Bronchial epithelial cell (primary cell): ENCODE measurements at regions not wholly inside any gene's neighbourhood (a gene's known extent, or its start where the extent isn't known, plus 50 kb on each side); places are given as distances from the start of the nearest gene placed in this dataset.
A peak's percentile ranks its signal among the peaks of the same experiment; 100 is the strongest.
"Not testable (repeated sequence)": the region's sequence is repeated elsewhere in the genome, so short reads cannot be mapped to it uniquely, and the experiment has no call there.

ENCODE experiments used
- DNase-seq: peaks from one replicate; pipeline ENCODE4 v3.0.0-alpha.2; 2010; ENCODE audit warnings: low read depth
- FAIRE-seq: peaks from 2 replicates; lab custom pipeline; 2011; peaks lifted over from hg19 to GRCh38; lab: Jason Lieb, UNC
- H3K27me3 ChIP-seq: 2 replicates; pipeline ENCODE4 v1.5.1; 2011; ENCODE audit warnings: low read length; ENCODE audit not compliant: control insufficient read depth, insufficient read depth
- H3K36me3 ChIP-seq: 2 replicates; pipeline ENCODE4 v1.5.1; 2011; ENCODE audit warnings: low read length; ENCODE audit not compliant: control insufficient read depth, insufficient read depth
- H3K4me3 ChIP-seq: 2 replicates; pipeline ENCODE4 v1.5.1; 2011; ENCODE audit warnings: mild to moderate bottlenecking, low read depth, low read length, control low read depth
- CTCF ChIP-seq: IDR thresholded peaks from 2 replicates; pipeline ENCODE4 v1.5.1; 2011; ENCODE audit warnings: mild to moderate bottlenecking, moderate library complexity, low read length, control low read depth, inconsistent platforms; ENCODE audit not compliant: insufficient read depth, severe bottlenecking

GRCh38 chrX:46180258-46180687 lies 364.9 kb downstream of the ZNF674 start:
- TF ChIP-seq CTCF: no peak
- peak; percentile 71 for DNase-seq
- no peak for FAIRE-seq
- Histone ChIP-seq H3K27me3 (no peaks in the 10 kb centered on the region), H3K36me3 (no peaks in the 10 kb centered on the region), H3K4me3 (no peak overlapping the region)

- FAIRE-seq: no peak
Measured at GRCh38 chrX:46179748-46180147, 365.5 kb downstream of the ZNF674 start.

GRCh38 chrX:46178763-46179162 lies 366.5 kb downstream of the ZNF674 start:
- Histone ChIP-seq H3K36me3 (no peaks in the 10 kb centered on the region), H3K27me3 (no peaks in the 10 kb centered on the region), H3K4me3 (no peak overlapping the region)
- TF ChIP-seq CTCF: no peak
- DNase-seq (no peak), FAIRE-seq (no peak)

More at GRCh38 chrX:46179748-46180147, 365.5 kb downstream of the ZNF674 start:
- TF ChIP-seq CTCF: no peak
- Histone ChIP-seq H3K36me3 (no peaks in the 10 kb centered on the region), H3K27me3 (no peaks in the 10 kb centered on the region), H3K4me3 (no peak overlapping the region)
- DNase-seq: peak; percentile 54

- FAIRE-seq (no peak), DNase-seq (no peak)
- H3K27me3 ChIP-seq: no peaks in the 10 kb centered on the region
- TF ChIP-seq CTCF: no peak
- H3K4me3 ChIP-seq: no peak overlapping the region
- no peaks in the 10 kb centered on the region for H3K36me3 ChIP-seq
Measured at GRCh38 chrX:46173159-46173558, 372.1 kb downstream of the ZNF674 start.

- not testable (repeated sequence) for H3K36me3 ChIP-seq, H3K4me3 ChIP-seq, H3K27me3 ChIP-seq, FAIRE-seq, DNase-seq
Measured at GRCh38 chrX:46171457-46171856, 373.8 kb downstream of the ZNF674 start.

- Histone ChIP-seq H3K36me3 (no peaks in the 10 kb centered on the region), H3K4me3 (no peak overlapping the region)
- FAIRE-seq: no peak
Measured at GRCh38 chrX:46169808-46170207, 375.4 kb downstream of the ZNF674 start.

More at GRCh38 chrX:46169808-46170207, 375.4 kb downstream of the ZNF674 start:
- H3K27me3 ChIP-seq: no peaks in the 10 kb centered on the region
- TF ChIP-seq CTCF: no peak
- DNase-seq: peak; percentile 58
